H1 (cell line): ENCODE measurements at regions not wholly inside any gene's neighbourhood (a gene's known extent, or its start where the extent isn't known, plus 50 kb on each side); places are given as distances from the start of the nearest gene placed in this dataset.

ENCODE experiments used
- CTCF ChIA-PET: fragments of 300-600 bp; sonication (Branson Sonifier 250); formaldehyde crosslinking; loops from one replicate; lab custom pipeline; 2021; ENCODE audit not compliant: partially characterized antibody; lab: Charles Lee
- POLR2A ChIA-PET: fragments of 300-600 bp; sonication (Branson Sonifier 250); formaldehyde crosslinking; loops from one replicate; lab custom pipeline; 2021; ENCODE audit warnings: inconsistent platforms; ENCODE audit not compliant: partially characterized antibody; lab: Charles Lee
- DNase-seq, 2 experiments: peaks; one replicate each; pipeline versions ENCODE4 v3.0.0 to v3.0.0-alpha.2; 2010 to 2022; ENCODE audit warnings: low spot score in 2 of 2, low read depth in 1 of 2, mixed read lengths in 1 of 2
- FAIRE-seq: peaks from 2 replicates; lab custom pipeline; 2011; peaks lifted over from hg19 to GRCh38; lab: Jason Lieb, UNC
- H2AFZ ChIP-seq: 2 replicates; pipeline ENCODE4 v1.8.1; 2012; ENCODE audit warnings: low read length, inconsistent platforms
- H2AK5ac ChIP-seq: 2 replicates; pipeline ENCODE4 v1.6.1; 2013; ENCODE audit warnings: low read depth, low read length
- H2BK120ac ChIP-seq: replicated peaks from 2 replicates; pipeline ENCODE3; 2013; ENCODE audit warnings: low read depth, low read length, inconsistent platforms
- H2BK12ac ChIP-seq: 2 replicates; pipeline ENCODE4 v1.6.1; 2013; ENCODE audit warnings: low read depth, low read length
- H2BK15ac ChIP-seq: 2 replicates; pipeline ENCODE4 v1.6.1; 2013; ENCODE audit warnings: low read length
- H2BK20ac ChIP-seq: 2 replicates; pipeline ENCODE4 v1.6.1; 2013; ENCODE audit warnings: low read length
- H2BK5ac ChIP-seq: 2 replicates; pipeline ENCODE4 v1.6.1; 2013; ENCODE audit warnings: low read depth, low read length
- H3K14ac ChIP-seq: 2 replicates; pipeline ENCODE4 v1.6.1; 2013; ENCODE audit warnings: inconsistent platforms; ENCODE audit not compliant: insufficient read length
- H3K18ac ChIP-seq: 2 replicates; pipeline ENCODE4 v1.6.1; 2013; ENCODE audit warnings: low read length; ENCODE audit errors: extremely low read depth
- H3K23ac ChIP-seq: 2 replicates; pipeline ENCODE4 v1.6.1; 2013; ENCODE audit warnings: inconsistent platforms; ENCODE audit not compliant: insufficient read length
- H3K23me2 ChIP-seq: 2 replicates; pipeline ENCODE4 v1.6.1; 2013; ENCODE audit warnings: low read depth, low read length
- H3K27ac ChIP-seq: 2 replicates; pipeline ENCODE4 v1.6.1; 2011; ENCODE audit warnings: low read depth, low read length, inconsistent platforms
- H3K27me3 ChIP-seq, 4 experiments: replicated peaks in 1 of 4; 1 replicate in 1 of 4; 2 replicates in 3 of 4; pipeline versions ENCODE4 v1.6.1 to v1.8.1; 2011 to 2013; ENCODE audit warnings: low read length in 3 of 4, mild to moderate bottlenecking in 3 of 4, inconsistent platforms in 2 of 4, mixed read lengths in 2 of 4, moderate library complexity in 1 of 4; ENCODE audit not compliant: control insufficient read depth in 3 of 4, insufficient read depth in 3 of 4; ENCODE audit errors: extremely low read depth in 1 of 4
- H3K36me3 ChIP-seq, 4 experiments: 2 replicates each; pipeline versions ENCODE4 v1.6.1 to v1.8.1; 2011 to 2013; ENCODE audit warnings: mild to moderate bottlenecking in 4 of 4, low read length in 3 of 4, moderate library complexity in 2 of 4, control low read depth in 1 of 4, inconsistent platforms in 1 of 4; ENCODE audit not compliant: insufficient read depth in 4 of 4, control insufficient read depth in 2 of 4
- H3K4ac ChIP-seq: replicated peaks from 2 replicates; pipeline ENCODE3; 2013; ENCODE audit warnings: low read length, low read depth, mixed read lengths, inconsistent platforms; ENCODE audit not compliant: insufficient read length
- H3K4me1 ChIP-seq, 4 experiments: replicated peaks in 1 of 4; 1 replicate in 1 of 4; 2 replicates in 3 of 4; pipeline versions ENCODE4 v1.6.1 to v1.8.1; 2011 to 2013; ENCODE audit warnings: low read length in 3 of 4, inconsistent platforms in 2 of 4, mixed read lengths in 1 of 4; ENCODE audit not compliant: insufficient read depth in 4 of 4, control insufficient read depth in 3 of 4
- H3K4me2 ChIP-seq, 2 experiments: 2 replicates each; pipeline versions ENCODE4 v1.6.1 to v1.8.1; 2011 to 2013; ENCODE audit warnings: low read depth in 2 of 2, low read length in 2 of 2, control low read depth in 1 of 2, inconsistent platforms in 1 of 2, mild to moderate bottlenecking in 1 of 2; ENCODE audit not compliant: insufficient read depth in 1 of 2
- H3K4me3 ChIP-seq, 4 experiments: fragments of 200-600, 300-600 bp in 1 of 4; sonication (generic), shearing (Covaris generic), sonication (Bioruptor Twin) in 1 of 4; 2 replicates each; pipeline versions ENCODE4 v1.5.1 to v1.8.1; 2011 to 2016; ENCODE audit warnings: low read length in 4 of 4, low read depth in 3 of 4, control low read depth in 2 of 4, inconsistent platforms in 2 of 4, mild to moderate bottlenecking in 2 of 4, mixed read lengths in 1 of 4, moderate library complexity in 1 of 4; ENCODE audit not compliant: insufficient read depth in 2 of 4; ENCODE audit errors: extremely low read depth in 1 of 4
- H3K56ac ChIP-seq: replicated peaks from 2 replicates; pipeline ENCODE3; 2013; ENCODE audit warnings: low read depth, mild to moderate bottlenecking, mixed read lengths, low read length, inconsistent platforms; ENCODE audit not compliant: insufficient read length
- H3K79me1 ChIP-seq: 2 replicates; pipeline ENCODE4 v1.6.1; 2013; ENCODE audit warnings: low read depth, low read length, control low read depth
- H3K79me2 ChIP-seq, 2 experiments: 2 replicates each; pipeline versions ENCODE4 v1.6.1 to v1.8.1; 2012 to 2013; ENCODE audit warnings: low read length in 2 of 2, mild to moderate bottlenecking in 2 of 2, inconsistent platforms in 1 of 2; ENCODE audit not compliant: insufficient read depth in 2 of 2, control insufficient read depth in 1 of 2
- H3K9ac ChIP-seq, 4 experiments: replicated peaks in 1 of 4; 1 replicate in 1 of 4; 2 replicates in 3 of 4; pipeline versions ENCODE4 v1.6.1 to v1.8.1; 2011 to 2013; ENCODE audit warnings: low read depth in 3 of 4, low read length in 3 of 4, control low read depth in 2 of 4, mild to moderate bottlenecking in 2 of 4, moderate library complexity in 2 of 4, inconsistent platforms in 1 of 4; ENCODE audit errors: extremely low read depth in 1 of 4
- H3K9me3 ChIP-seq, 2 experiments: 2 replicates each; pipeline versions ENCODE4 v1.6.1 to v1.8.1; 2012 to 2013; ENCODE audit warnings: mild to moderate bottlenecking in 2 of 2, moderate library complexity in 2 of 2, control low read depth in 1 of 2, inconsistent platforms in 1 of 2, low read depth in 1 of 2, low read length in 1 of 2, mixed read lengths in 1 of 2; ENCODE audit not compliant: insufficient read depth in 2 of 2
- H4K20me1 ChIP-seq, 2 experiments: replicated peaks in 1 of 2; 2 replicates each; pipeline versions ENCODE3 to v1.8.1; 2011 to 2013; ENCODE audit warnings: inconsistent platforms in 2 of 2, low read length in 2 of 2, mild to moderate bottlenecking in 1 of 2; ENCODE audit not compliant: insufficient read depth in 2 of 2, control insufficient read depth in 1 of 2
- H4K5ac ChIP-seq: 2 replicates; pipeline ENCODE4 v1.6.1; 2013; ENCODE audit warnings: low read length, low read depth, mixed read lengths, inconsistent platforms; ENCODE audit not compliant: insufficient read length
- H4K8ac ChIP-seq: 2 replicates; pipeline ENCODE4 v1.8.0; 2013; ENCODE audit warnings: mild to moderate bottlenecking, moderate library complexity, low read length, inconsistent platforms; ENCODE audit not compliant: insufficient read depth; ENCODE audit errors: extremely low read depth
- H4K91ac ChIP-seq: replicated peaks from 2 replicates; pipeline ENCODE3; 2013; ENCODE audit warnings: low read length, mixed read lengths, inconsistent platforms; ENCODE audit not compliant: insufficient read length
- CTBP2 ChIP-seq: IDR thresholded peaks from 2 replicates; pipeline ENCODE4 v1.7.0; 2011; ENCODE audit warnings: borderline replicate concordance, mild to moderate bottlenecking, moderate library complexity, mixed read lengths, low read length; ENCODE audit not compliant: insufficient read depth, insufficient read length
- CTCF ChIP-seq, 3 experiments: IDR thresholded peaks; 1 replicate in 2 of 3; 2 replicates in 1 of 3; pipeline versions ENCODE4 v1.5.1 to v1.6.1; 2011; ENCODE audit warnings: low read length in 3 of 3, mild to moderate bottlenecking in 3 of 3, inconsistent platforms in 2 of 3, low read depth in 1 of 3, moderate library complexity in 1 of 3; ENCODE audit not compliant: insufficient read depth in 1 of 3; ENCODE audit errors: control extremely low read depth in 1 of 3
- JUND ChIP-seq: IDR thresholded peaks from 2 replicates; pipeline ENCODE4 v1.6.1; 2011; ENCODE audit warnings: mild to moderate bottlenecking, improper control_type of control experiment, low read length
- MAX ChIP-seq: IDR thresholded peaks from 2 replicates; pipeline ENCODE4 v1.6.1; 2012; ENCODE audit warnings: inconsistent platforms
- SP1 ChIP-seq: IDR thresholded peaks from 2 replicates; pipeline ENCODE4 v1.6.1; 2011; ENCODE audit warnings: low read depth, low read length
- SP4 ChIP-seq: IDR thresholded peaks from 2 replicates; pipeline ENCODE4 v1.6.1; 2012; ENCODE audit warnings: low read length, inconsistent platforms
- SRF ChIP-seq: IDR thresholded peaks from 2 replicates; pipeline ENCODE4 v1.6.1; 2011; ENCODE audit warnings: mild to moderate bottlenecking, low read depth, low read length, moderate library complexity
- WGBS, 2 experiments: shearing (Covaris generic) in 1 of 2; methylation state at CpG; one replicate each; pipeline versions ENCODE4 v1.1.6 to v1.1.7; 2013 to 2015; ENCODE audit warnings: low lambda C conversion rate in 2 of 2, mixed read lengths in 2 of 2, inconsistent platforms in 1 of 2, low coverage in 1 of 2, missing lambda C conversion rate in 1 of 2; ENCODE audit not compliant: insufficient replicate concordance in 2 of 2, insufficient coverage in 1 of 2, insufficient read length in 1 of 2; ENCODE audit errors: extremely low coverage in 1 of 2, missing lambda C conversion rate in 1 of 2; 5-methylcytosine and 5-hydroxymethylcytosine counted together

GRCh38 chr7:13159003-13159402 lies 471.6 kb downstream of the ARL4A start:
- no peak overlapping the region for H3K18ac ChIP-seq
- no peaks in the 10 kb centered on the region for H3K9me3 ChIP-seq
- H3K4me3 ChIP-seq = no peak overlapping the region
- H3K4ac ChIP-seq = no peak overlapping the region
- H3K23me2 ChIP-seq = no peaks in the 10 kb centered on the region; the same call in 1 of the 2 replicates
- FAIRE-seq = no peak
- no peaks in the 10 kb centered on the region for H3K27me3 ChIP-seq
- H4K5ac ChIP-seq = no peak overlapping the region
- H3K4me2 ChIP-seq = no peak overlapping the region
- H3K36me3 ChIP-seq = no peaks in the 10 kb centered on the region
- no peak overlapping the region for H3K56ac ChIP-seq
- no peak overlapping the region for H4K8ac ChIP-seq
- H4K91ac ChIP-seq = no peak overlapping the region
- H4K20me1 ChIP-seq = no peaks in the 10 kb centered on the region
- DNase-seq = no peak
- CTCF ChIA-PET = no interaction called here
- no peak overlapping the region for H2BK5ac ChIP-seq
- no peak overlapping the region for H2BK20ac ChIP-seq
- H3K4me1 ChIP-seq = no peaks in the 10 kb centered on the region
- H3K79me2 ChIP-seq = no peaks in the 10 kb centered on the region
- H3K27ac ChIP-seq = no peak overlapping the region
- WGBS, 2 experiments = 74% methylated on average over 1 of the region's 1 CpG; no CpG with 5 or more reads in 1 of the 2 experiments
- no peak overlapping the region for H2BK15ac ChIP-seq
- H2BK120ac ChIP-seq = no peak overlapping the region
- H2BK12ac ChIP-seq = no peak overlapping the region
- H2AFZ ChIP-seq = no peak overlapping the region
- H3K79me1 ChIP-seq = no peaks in the 10 kb centered on the region
- H3K23ac ChIP-seq = no peak overlapping the region
- no peak overlapping the region for H3K9ac ChIP-seq
- POLR2A ChIA-PET = no interaction called here
- H3K14ac ChIP-seq = no peak overlapping the region
- H2AK5ac ChIP-seq = no peak overlapping the region
- no peak for TF ChIP-seq SRF
- no peak for TF ChIP-seq SP4
- no peak for TF ChIP-seq SP1
- TF ChIP-seq CTBP2 = no peak
- TF ChIP-seq MAX = no peak
- TF ChIP-seq JUND = no peak
- TF ChIP-seq CTCF (IDR thresholded peaks at IDR 0.05; ENCODE audit: control extremely low read depth in 1 of 3, insufficient read depth in 1 of 3, low read depth in 1 of 3, low read length in 3 of 3) = no peak
